HCT116 (cell line): ENCODE measurements at regions not wholly inside any gene's neighbourhood (a gene's known extent, or its start where the extent isn't known, plus 50 kb on each side); places are given as distances from the start of the nearest gene placed in this dataset.
"Not testable (repeated sequence)": the region's sequence is repeated elsewhere in the genome, so short reads cannot be mapped to it uniquely, and the experiment has no call there.

Experiments
- ATAC-seq: fragments of 200-7000 bp; cut with Tn5 transposase; 2 replicates; pipeline ENCODE4 v1.9.1; 2020; ENCODE audit warnings: mild to moderate bottlenecking, moderate library complexity
- BruUV-seq: library from RNA; stranded (reverse); fragments of 400-500 nt; replicated peaks from 2 replicates; lab custom pipeline; 2021; lab: Mats Ljungman, UMichigan
- CTCF ChIA-PET: fragments of 300-600 bp; sonication (Branson Sonifier 250); formaldehyde crosslinking; loops from one replicate; lab custom pipeline; 2021; ENCODE audit warnings: antibody characterized with exemption; lab: Charles Lee
- POLR2A ChIA-PET: fragments of 300-600, 350-600 bp; sonication (Branson Sonifier 250); formaldehyde crosslinking; loops from one replicate; lab custom pipeline; 2021; ENCODE audit warnings: antibody characterized with exemption; lab: Charles Lee
- RAD21 ChIA-PET, 2 experiments: fragments of 300-600 bp; sonication (Branson Sonifier 250); formaldehyde crosslinking; loops; one replicate each; lab custom pipeline; 2023; ENCODE audit warnings: low total read pairs in 2 of 2; ENCODE audit not compliant: uncharacterized antibody in 2 of 2, unreplicated experiment in 2 of 2, low non-redundant PET in 1 of 2; lab: Charles Lee
- DNase-seq: peaks from one replicate; pipeline ENCODE4 v3.0.0-alpha.2; 2010; ENCODE audit warnings: low read depth, low spot score
- H2AFZ ChIP-seq: fragments of 200-600 bp; shearing (Covaris generic), sonication (generic); 2 replicates; pipeline ENCODE4 v1.6.1; 2017; ENCODE audit warnings: low read depth, mixed run types, mixed read lengths, antibody characterized with exemption, low read length; ENCODE audit not compliant: poor library complexity, severe bottlenecking
- H3K27ac ChIP-seq: 2 replicates; pipeline ENCODE4 v1.5.1; 2012; ENCODE audit warnings: low read depth, low read length
- H3K27me3 ChIP-seq: fragments of 200-600 bp; sonication (generic); 2 replicates; pipeline ENCODE4 v1.6.1; 2016; ENCODE audit warnings: mixed run types, low read length, mixed read lengths; ENCODE audit not compliant: insufficient read depth
- H3K36me3 ChIP-seq, 2 experiments: fragments of 200-500 bp in 1 of 2; fragments of 200-600 bp in 1 of 2; sonication (Bioruptor generic) in 1 of 2; sonication (generic) in 1 of 2; 2 replicates each; pipeline versions ENCODE4 v1.5.1 to v1.6.1; 2014 to 2016; ENCODE audit warnings: low read length in 2 of 2, inconsistent platforms in 1 of 2, mixed read lengths in 1 of 2, mixed run types in 1 of 2; ENCODE audit not compliant: insufficient read depth in 2 of 2, control insufficient read depth in 1 of 2
- H3K4me1 ChIP-seq, 2 experiments: fragments of 200-600 bp in 1 of 2; sonication (generic) in 1 of 2; 2 replicates each; pipeline versions ENCODE4 v1.5.1 to v1.6.1; 2012 to 2017; ENCODE audit warnings: low read length in 2 of 2, inconsistent platforms in 1 of 2, mild to moderate bottlenecking in 1 of 2, mixed read lengths in 1 of 2, mixed run types in 1 of 2, moderate library complexity in 1 of 2; ENCODE audit not compliant: insufficient read depth in 2 of 2, control insufficient read depth in 1 of 2
- H3K4me2 ChIP-seq: fragments of 200-600 bp; sonication (generic); 2 replicates; pipeline ENCODE4 v1.6.1; 2017; ENCODE audit warnings: mixed run types, low read length, mixed read lengths
- H3K4me3 ChIP-seq, 2 experiments: fragments of 200-600 bp in 1 of 2; sonication (generic) in 1 of 2; replicated peaks in 1 of 2; 2 replicates each; pipeline ENCODE4 v1.5.1; 2011 to 2016; ENCODE audit warnings: low read length in 2 of 2, control low read depth in 1 of 2, low read depth in 1 of 2, mild to moderate bottlenecking in 1 of 2, mixed read lengths in 1 of 2, mixed run types in 1 of 2
- H3K79me2 ChIP-seq: fragments of 200-600 bp; sonication (generic); 2 replicates; pipeline ENCODE4 v1.6.1; 2017; ENCODE audit warnings: mild to moderate bottlenecking, mixed run types, low read length, moderate library complexity, mixed read lengths; ENCODE audit not compliant: insufficient read depth
- H3K9ac ChIP-seq: fragments of 200-600 bp; sonication (generic); 2 replicates; pipeline ENCODE4 v1.6.1; 2016; ENCODE audit warnings: low read length, mixed read lengths
- H3K9me2 ChIP-seq: fragments of 200-600 bp; sonication (generic), shearing (Covaris generic); 2 replicates; pipeline ENCODE4 v1.6.1; 2017; ENCODE audit warnings: mixed run types, mild to moderate bottlenecking, moderate library complexity; ENCODE audit not compliant: insufficient read depth
- H3K9me3 ChIP-seq, 2 experiments: fragments of 200-500 bp in 1 of 2; fragments of 200-600 bp in 1 of 2; sonication (Bioruptor generic) in 1 of 2; sonication (generic) in 1 of 2; 2 replicates each; pipeline ENCODE4 v1.6.1; 2014 to 2017; ENCODE audit warnings: low read length in 2 of 2, mixed read lengths in 2 of 2, inconsistent platforms in 1 of 2, low read depth in 1 of 2, mild to moderate bottlenecking in 1 of 2, mixed run types in 1 of 2, moderate library complexity in 1 of 2; ENCODE audit not compliant: control insufficient read depth in 1 of 2, insufficient read depth in 1 of 2
- H4K20me1 ChIP-seq: fragments of 200-600 bp; sonication (generic), shearing (Covaris generic); 2 replicates; pipeline ENCODE4 v1.6.1; 2017; ENCODE audit warnings: mixed run types, mild to moderate bottlenecking, moderate library complexity; ENCODE audit not compliant: insufficient read depth
- CEBPB ChIP-seq: IDR thresholded peaks from 2 replicates; pipeline ENCODE4 v1.6.1; 2012; ENCODE audit warnings: low read depth
- ELF1 ChIP-seq: IDR thresholded peaks from 2 replicates; pipeline ENCODE4 v1.6.1; 2012; ENCODE audit warnings: low read depth, borderline replicate concordance
- POLR2A ChIP-seq: IDR thresholded peaks from 2 replicates; pipeline ENCODE4 v1.7.0; 2011; ENCODE audit warnings: borderline replicate concordance; ENCODE audit not compliant: insufficient read depth, insufficient read length; ENCODE audit errors: extremely low read depth
- SIN3A ChIP-seq: IDR thresholded peaks from 2 replicates; pipeline ENCODE4 v1.6.1; 2012; ENCODE audit warnings: low read depth
- TCF7L2 ChIP-seq: IDR thresholded peaks from 2 replicates; pipeline ENCODE4 v1.7.0; 2011; ENCODE audit warnings: borderline replicate concordance, inconsistent platforms; ENCODE audit not compliant: insufficient read depth, insufficient read length; ENCODE audit errors: extremely low read depth
- YY1 ChIP-seq: IDR thresholded peaks from 2 replicates; pipeline ENCODE4 v1.6.1; 2011; ENCODE audit warnings: low read length, low read depth, moderate library complexity, mild to moderate bottlenecking; ENCODE audit not compliant: insufficient replicate concordance; ENCODE audit errors: extremely low read depth
- intact Hi-C: fragments of 100-400 bp; cut with micrococcal nuclease; formaldehyde crosslinking; loops from 2 replicates; pipeline ENCODE4 v1.10.0; 2022
- TF ChIP-seq, protein P1 (sequence below): IDR thresholded peaks from 2 replicates; pipeline ENCODE4 v1.6.1; 2011; ENCODE audit warnings: mild to moderate bottlenecking, low read length, moderate library complexity; ENCODE audit not compliant: insufficient replicate concordance; ENCODE audit errors: extremely low read depth
- TF ChIP-seq, protein P2 (sequence below), 3 experiments: fragments of 200-600 bp in 1 of 3; sonication (generic) in 1 of 3; IDR thresholded peaks in 2 of 3; conservative IDR thresholded peaks in 1 of 3; 2 replicates each; pipeline ENCODE4 v1.5.1; 2012 to 2017; ENCODE audit warnings: low read depth in 2 of 3, low read length in 2 of 3, antibody characterized with exemption in 1 of 3, borderline replicate concordance in 1 of 3, control low read depth in 1 of 3, mild to moderate bottlenecking in 1 of 3, mixed read lengths in 1 of 3, mixed run types in 1 of 3, moderate library complexity in 1 of 3; ENCODE audit not compliant: insufficient read depth in 1 of 3

DNA sequence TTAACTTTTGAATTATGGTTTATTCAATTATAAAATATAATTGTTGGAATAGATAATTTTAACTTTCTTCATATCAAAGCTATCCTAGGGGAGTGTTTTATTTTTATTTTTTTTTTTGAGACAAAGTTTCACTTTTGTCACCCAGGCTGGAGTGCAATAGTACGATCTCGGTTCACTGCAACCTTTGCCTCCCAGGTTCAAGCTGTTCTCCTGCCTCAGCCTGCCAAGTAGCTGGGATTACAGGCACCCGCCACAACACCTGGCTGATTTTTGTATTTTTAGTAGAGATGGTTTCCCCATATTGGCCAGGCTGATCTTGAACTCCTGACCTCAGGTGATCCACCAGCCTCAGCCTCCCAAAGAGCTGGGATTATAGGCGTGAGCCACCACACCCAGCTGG, 489.0 kb upstream of the GRIN3A start:
- H2AFZ ChIP-seq, H3K9me2 ChIP-seq, H3K4me2 ChIP-seq, BruUV-seq, CTCF ChIA-PET, ATAC-seq, H3K4me1 ChIP-seq, RAD21 ChIA-PET, H3K79me2 ChIP-seq, DNase-seq, H3K9ac ChIP-seq, H3K36me3 ChIP-seq, POLR2A ChIA-PET, intact Hi-C loops, H4K20me1 ChIP-seq, H3K4me3 ChIP-seq, H3K27ac ChIP-seq, H3K27me3 ChIP-seq: not testable (repeated sequence)
- peaks cover 0 to 11% of the 10 kb centered on the region in 2 experiments; a peak in 2 of 4 replicates for H3K9me3 ChIP-seq

- DNase-seq: no peak
- H3K9me3 ChIP-seq: peaks cover 0 to 7% of the 10 kb centered on the region in 2 experiments; a peak in 2 of 4 replicates
- no peaks in the 10 kb centered on the region for H3K27me3 ChIP-seq
- H3K36me3 ChIP-seq: no peaks in the 10 kb centered on the region
- ChIA-PET POLR2A (no interaction called here), RAD21 (no interaction called here), CTCF (no interaction called here)
- TF ChIP-seq CEBPB (no peak), ELF1 (no peak), POLR2A (no peak), SIN3A (no peak), TCF7L2 (no peak), YY1 (no peak)
- TF ChIP-seq, protein P1, sequence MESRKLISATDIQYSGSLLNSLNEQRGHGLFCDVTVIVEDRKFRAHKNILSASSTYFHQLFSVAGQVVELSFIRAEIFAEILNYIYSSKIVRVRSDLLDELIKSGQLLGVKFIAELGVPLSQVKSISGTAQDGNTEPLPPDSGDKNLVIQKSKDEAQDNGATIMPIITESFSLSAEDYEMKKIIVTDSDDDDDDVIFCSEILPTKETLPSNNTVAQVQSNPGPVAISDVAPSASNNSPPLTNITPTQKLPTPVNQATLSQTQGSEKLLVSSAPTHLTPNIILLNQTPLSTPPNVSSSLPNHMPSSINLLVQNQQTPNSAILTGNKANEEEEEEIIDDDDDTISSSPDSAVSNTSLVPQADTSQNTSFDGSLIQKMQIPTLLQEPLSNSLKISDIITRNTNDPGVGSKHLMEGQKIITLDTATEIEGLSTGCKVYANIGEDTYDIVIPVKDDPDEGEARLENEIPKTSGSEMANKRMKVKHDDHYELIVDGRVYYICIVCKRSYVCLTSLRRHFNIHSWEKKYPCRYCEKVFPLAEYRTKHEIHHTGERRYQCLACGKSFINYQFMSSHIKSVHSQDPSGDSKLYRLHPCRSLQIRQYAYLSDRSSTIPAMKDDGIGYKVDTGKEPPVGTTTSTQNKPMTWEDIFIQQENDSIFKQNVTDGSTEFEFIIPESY: no peak
- TF ChIP-seq, protein P2, sequence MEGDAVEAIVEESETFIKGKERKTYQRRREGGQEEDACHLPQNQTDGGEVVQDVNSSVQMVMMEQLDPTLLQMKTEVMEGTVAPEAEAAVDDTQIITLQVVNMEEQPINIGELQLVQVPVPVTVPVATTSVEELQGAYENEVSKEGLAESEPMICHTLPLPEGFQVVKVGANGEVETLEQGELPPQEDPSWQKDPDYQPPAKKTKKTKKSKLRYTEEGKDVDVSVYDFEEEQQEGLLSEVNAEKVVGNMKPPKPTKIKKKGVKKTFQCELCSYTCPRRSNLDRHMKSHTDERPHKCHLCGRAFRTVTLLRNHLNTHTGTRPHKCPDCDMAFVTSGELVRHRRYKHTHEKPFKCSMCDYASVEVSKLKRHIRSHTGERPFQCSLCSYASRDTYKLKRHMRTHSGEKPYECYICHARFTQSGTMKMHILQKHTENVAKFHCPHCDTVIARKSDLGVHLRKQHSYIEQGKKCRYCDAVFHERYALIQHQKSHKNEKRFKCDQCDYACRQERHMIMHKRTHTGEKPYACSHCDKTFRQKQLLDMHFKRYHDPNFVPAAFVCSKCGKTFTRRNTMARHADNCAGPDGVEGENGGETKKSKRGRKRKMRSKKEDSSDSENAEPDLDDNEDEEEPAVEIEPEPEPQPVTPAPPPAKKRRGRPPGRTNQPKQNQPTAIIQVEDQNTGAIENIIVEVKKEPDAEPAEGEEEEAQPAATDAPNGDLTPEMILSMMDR (IDR thresholded peaks at IDR 0.05 in 2 of 3, conservative IDR thresholded peaks at IDR 0.05 in 1 of 3; ENCODE audit: borderline replicate concordance in 1 of 3, insufficient read depth in 1 of 3, low read depth in 2 of 3, low read length in 2 of 3): no peak
- no peaks in the 10 kb centered on the region for H4K20me1 ChIP-seq
- no peak overlapping the region for H3K27ac ChIP-seq
- no peaks in the 10 kb centered on the region for H3K79me2 ChIP-seq
- BruUV-seq: no TSS peak
- no peak overlapping the region for H3K4me2 ChIP-seq
- H3K4me1 ChIP-seq: no peaks in the 10 kb centered on the region
- H2AFZ ChIP-seq: no peak overlapping the region
- intact Hi-C loops: no loop called here
- no peak overlapping the region for H3K9ac ChIP-seq
- H3K9me2 ChIP-seq: no peaks in the 10 kb centered on the region
- no peak for ATAC-seq
- H3K4me3 ChIP-seq: no peak overlapping the region
Observed at GRCh38 chr9:102225841-102226441, 487.5 kb upstream of the GRIN3A start.
